ENCODE measurements at regions not wholly inside any gene's neighbourhood (a gene's known extent, or its start where the extent isn't known, plus 50 kb on each side); places are given as distances from the start of the nearest gene placed in this dataset.

GRCh38 chr2:220147161-220148038 lies 520.0 kb downstream of the SLC4A3 start:
- H3K27me3 ChIP-seq: no peaks in the 10 kb centered on the region
- no peaks in the 10 kb centered on the region for H3K4me1 ChIP-seq
- H3K27ac ChIP-seq: no peak overlapping the region
- intact Hi-C loops (cut with DNase I): no loop called here
- ATAC-seq (no peak), DNase-seq (no peak), FAIRE-seq (no peak)
- no peaks in the 10 kb centered on the region for H3K9me3 ChIP-seq
- TF ChIP-seq CTCF (IDR thresholded peaks at IDR 0.05): no peak
- no peak overlapping the region for H3K4me3 ChIP-seq
- no peaks in the 10 kb centered on the region for H3K36me3 ChIP-seq
- 61 to 72% methylated on average over 7 of the region's 7 CpGs for WGBS, 2 donors

DNA sequence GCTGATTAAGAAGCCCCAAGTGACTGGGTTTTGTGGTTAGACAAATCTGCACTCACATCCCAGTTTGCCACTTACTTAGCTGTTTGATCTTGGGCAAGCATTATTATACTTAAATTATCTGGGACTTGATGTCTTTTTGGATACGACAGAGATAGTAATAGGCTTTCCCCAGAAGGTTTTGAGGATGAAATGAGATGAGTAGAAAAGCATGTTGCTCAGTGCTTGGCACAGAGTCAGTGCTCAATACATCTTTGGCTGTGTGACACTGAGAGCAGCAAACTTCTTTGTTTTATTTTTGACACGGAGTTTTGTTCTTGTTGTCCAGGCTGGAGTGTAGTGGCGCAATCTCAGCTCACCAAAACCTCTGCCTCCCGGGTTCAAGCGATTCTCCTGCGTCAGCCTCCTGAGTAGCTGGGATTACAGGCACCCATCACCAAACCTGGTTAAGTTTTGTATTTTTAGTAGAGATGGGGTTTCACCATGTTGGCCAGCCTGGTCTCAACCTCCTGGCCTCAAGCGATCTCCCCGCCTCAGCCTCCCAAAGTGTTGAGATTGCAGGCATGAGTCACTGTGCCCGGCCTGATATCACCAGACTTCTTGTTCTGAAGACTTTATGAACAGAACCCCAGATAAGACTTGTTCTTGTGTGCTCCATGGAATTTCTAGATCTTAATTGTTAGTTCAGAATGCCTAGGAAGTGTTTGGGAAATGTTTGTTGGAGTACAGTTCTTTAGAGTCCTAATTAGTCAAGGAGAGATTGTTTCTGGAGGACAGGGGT lies 521.2 kb downstream of the SLC4A3 start:
- intact Hi-C loops (cut with DNase I): no loop called here
- no peak overlapping the region for H3K4me3 ChIP-seq
- FAIRE-seq (no peak), DNase-seq (no peak), ATAC-seq (no peak)
- no peaks in the 10 kb centered on the region for H3K4me1 ChIP-seq
- no peak overlapping the region for H3K27ac ChIP-seq
- H3K36me3 ChIP-seq: no peaks in the 10 kb centered on the region
- TF ChIP-seq CTCF (IDR thresholded peaks at IDR 0.05): no peak
- no peaks in the 10 kb centered on the region for H3K9me3 ChIP-seq
- H3K27me3 ChIP-seq: no peaks in the 10 kb centered on the region
- WGBS, 2 donors: 84 to 88% methylated on average over 9 of the region's 9 CpGs

DNA sequence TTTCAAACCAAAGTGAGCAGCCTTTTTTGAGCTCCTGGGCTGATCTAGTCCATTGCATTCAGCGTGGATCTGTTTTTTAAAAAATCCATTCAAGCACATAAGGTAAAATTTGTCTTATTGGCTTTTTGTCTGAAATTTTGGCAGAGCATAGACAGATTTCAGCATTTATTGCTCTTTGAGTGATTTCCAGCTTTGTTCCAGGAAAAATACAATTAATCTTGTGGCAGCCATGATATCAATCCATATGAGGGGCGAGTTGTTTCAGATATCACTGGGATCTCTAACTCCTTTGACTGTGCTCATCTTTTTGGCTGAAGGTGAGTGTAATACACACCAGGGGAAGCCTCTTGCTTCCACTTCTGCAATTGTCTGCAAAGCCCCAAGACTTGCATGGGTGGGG lies 523.9 kb downstream of the SLC4A3 start:
- Histone ChIP-seq H3K27ac (no peak overlapping the region), H3K36me3 (no peaks in the 10 kb centered on the region), H3K27me3 (no peaks in the 10 kb centered on the region), H3K4me3 (no peak overlapping the region), H3K9me3 (no peaks in the 10 kb centered on the region), H3K4me1 (no peaks in the 10 kb centered on the region)
- intact Hi-C loops (cut with DNase I): no loop called here
- FAIRE-seq (no peak), DNase-seq (no peak), ATAC-seq (no peak)
- 67 to 77% methylated on average over 2 of the region's 2 CpGs for WGBS, 2 donors
- TF ChIP-seq CTCF (IDR thresholded peaks at IDR 0.05): no peak

DNA sequence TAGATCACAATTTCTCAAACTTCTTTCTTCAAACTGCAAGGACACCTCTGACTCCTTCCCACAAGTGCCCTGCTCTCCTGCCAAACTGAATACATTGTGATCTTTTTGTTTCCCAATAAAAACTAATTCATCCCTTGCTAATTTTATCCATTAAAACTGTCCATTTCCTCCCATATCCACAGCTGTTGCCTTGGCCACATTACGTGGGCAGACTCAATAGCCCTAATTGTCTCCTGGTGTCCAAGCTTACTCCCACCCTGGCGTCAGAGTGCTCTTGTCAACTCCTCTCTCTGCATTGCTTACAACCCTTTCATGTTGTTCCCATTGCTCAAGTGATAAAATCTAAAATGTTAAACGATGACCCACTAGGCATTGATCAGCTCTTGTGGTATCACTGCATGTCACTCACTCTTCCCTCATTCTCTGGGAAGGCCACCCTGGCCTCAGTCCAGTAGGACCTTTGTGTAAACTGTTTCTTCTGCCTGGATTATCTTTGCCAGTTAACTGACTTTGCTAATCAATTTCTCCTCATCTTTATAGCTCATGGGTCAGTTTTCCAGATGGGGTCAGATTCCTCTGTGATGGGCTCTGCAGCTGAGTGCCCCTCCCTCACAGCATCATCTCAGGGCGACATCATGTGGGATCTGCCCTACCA lies 525.0 kb downstream of the SLC4A3 start:
- Histone ChIP-seq H3K27me3 (no peaks in the 10 kb centered on the region), H3K36me3 (no peaks in the 10 kb centered on the region), H3K9me3 (no peaks in the 10 kb centered on the region), H3K4me3 (no peak overlapping the region), H3K27ac (no peak overlapping the region), H3K4me1 (no peaks in the 10 kb centered on the region)
- ATAC-seq: no peak
- FAIRE-seq: no peak
- intact Hi-C loops (cut with DNase I): no loop called here
- no peak for DNase-seq
- 70 to 81% methylated on average over 4 of the region's 4 CpGs for WGBS, 2 donors
- TF ChIP-seq CTCF (IDR thresholded peaks at IDR 0.05): no peak

Measured in pancreas (tissue), 10 donors.